Activated CD4-positive, alpha-beta T cell treated with anti-CD3 and anti-CD28 coated beads, Interleukin-2, amount 50 U/mL, for 4 hours (primary cell): ENCODE measurements at regions not wholly inside any gene's neighbourhood (a gene's known extent, or its start where the extent isn't known, plus 50 kb on each side); places are given as distances from the start of the nearest gene placed in this dataset.

ENCODE experiments used
- DNase-seq, 2 experiments: peaks; one replicate each; pipeline ENCODE4 v3.0.0-alpha.2; 2020

DNA sequence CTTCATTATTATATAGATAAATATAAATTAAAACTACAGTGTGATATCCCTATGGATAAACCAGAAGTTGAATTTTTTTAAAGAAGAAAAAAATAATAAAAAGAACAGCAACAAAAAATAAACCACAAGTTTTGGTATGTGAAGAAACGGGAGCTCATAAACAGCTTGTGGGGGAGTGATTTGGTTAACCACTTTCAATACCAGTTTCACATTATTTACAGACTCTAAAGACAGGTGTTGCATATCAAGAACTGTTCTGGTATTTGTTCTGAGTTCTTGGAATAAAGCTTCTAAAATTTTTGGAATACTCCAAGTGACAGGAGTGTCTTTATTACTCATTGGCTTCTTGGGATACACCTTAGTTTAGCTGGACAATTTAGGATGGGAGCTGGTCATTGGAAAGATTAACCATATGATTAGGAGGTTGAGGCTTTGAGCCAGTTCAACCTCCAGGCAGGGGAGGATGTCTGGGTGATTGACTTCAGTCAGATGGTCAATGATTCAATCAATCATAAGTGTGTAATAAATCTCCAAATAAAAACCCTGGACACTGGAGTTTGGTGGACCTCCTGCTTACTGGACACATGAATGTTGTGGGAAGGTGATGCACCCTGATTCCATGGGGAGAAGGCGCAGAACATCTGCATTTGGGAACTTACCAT is 2223.1 kb upstream of the C9orf72 start:
- DNase-seq: no peak

DNA sequence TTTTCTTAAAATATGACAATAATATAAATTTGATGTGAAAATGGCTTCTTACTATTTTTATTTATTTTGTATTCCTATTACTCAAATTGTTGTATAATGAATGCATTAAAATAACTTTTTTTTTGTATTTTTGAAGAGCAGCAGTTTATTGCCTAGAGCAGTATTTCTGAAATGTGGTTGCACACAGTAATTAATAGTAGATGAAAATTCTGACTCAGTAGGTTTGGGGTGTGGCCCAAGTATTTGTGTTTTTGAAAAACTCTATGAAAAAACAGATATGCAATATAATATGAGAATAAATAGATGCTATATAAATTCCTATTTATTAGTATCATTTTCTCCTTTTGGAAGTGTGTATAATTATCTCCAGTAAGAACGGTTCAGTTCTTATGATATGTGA is 2225.3 kb upstream of the C9orf72 start:
- DNase-seq: no peak

DNA sequence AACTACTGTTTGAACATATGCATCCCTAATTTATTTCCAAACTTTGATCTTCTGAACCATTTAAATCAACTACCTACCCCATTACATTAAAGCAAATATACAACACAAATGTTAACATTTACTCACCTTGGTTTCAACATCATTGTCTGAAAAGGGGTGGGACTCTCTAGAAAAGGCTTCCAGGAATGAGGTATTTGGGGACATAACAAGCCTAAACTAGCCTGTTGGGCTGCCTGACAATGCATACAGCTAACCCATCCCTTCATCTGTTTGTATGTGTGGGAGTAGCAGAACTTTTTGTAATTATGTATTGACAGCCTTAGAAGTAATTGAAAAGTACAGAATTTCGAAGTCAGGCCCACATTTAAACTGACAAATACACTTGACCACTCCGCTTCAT is 2225.9 kb upstream of the C9orf72 start:
- DNase-seq: no peak

DNA sequence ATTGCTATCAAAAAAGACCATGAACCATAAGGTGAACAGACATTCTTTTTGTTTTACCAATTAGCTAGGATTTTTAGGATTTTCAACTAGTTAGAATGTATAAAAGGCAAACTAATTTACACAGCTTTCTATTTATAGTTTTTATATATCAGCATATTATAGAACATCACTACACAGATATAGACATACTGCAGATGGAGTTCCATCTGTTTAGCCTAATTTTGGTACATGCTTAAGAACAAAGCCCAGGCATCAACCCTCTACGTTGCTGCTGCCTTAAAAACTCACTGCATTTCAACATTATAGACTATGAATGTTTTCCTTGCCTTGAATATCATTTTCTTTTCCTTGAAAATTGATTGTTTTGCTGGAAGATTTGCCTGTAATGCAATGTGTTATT is 2227.5 kb upstream of the C9orf72 start:
- DNase-seq: no peak

DNA sequence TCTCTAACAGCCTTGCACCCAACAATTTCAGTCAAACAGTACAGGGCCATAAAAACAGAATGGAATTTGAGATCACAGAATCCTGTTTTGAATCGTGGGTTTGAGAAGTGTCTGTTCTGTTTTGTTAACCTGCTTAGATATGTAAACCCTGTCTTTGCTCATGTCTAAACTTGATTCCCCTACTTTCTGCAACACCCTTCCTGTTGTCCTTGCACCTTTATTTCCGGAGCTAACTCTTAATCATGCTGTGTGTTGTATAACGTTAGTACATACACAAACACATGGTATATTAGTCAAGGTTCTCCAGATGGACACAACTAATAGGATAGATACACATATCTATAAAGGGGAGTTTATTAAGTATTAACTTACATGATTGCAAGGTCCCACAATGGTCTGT is 2229.2 kb upstream of the C9orf72 start:
- DNase-seq: no peak

DNA sequence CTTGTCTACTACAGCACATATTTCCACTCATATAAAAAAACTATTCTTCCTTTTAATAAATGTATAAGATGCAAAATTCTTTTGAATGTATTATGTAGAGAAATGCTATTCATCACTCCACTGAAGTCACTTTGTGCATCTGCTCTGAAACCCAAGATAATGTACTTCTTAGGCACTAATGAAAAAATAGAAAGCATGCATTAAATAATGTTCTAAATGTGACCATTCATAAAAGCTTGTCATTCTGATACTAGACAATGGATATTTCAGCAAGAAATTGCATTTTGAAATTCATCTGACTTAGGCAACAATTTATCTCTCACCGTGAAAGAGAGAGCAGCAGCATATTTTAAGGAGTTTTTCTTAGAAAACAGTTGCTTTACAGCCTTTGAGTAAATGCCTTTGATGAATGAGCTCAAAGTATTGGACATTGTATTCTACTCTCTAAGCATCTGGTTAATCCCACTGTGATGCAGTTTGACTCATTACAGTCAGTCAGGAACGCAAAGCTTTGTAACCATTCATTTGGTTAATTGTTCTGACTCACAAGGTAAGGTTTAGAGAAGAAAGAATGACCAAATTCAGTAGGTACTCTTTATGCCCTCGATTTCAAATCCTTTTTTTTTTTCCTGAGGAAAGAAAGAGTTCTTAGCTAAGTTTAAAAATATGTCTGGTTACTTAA is 2233.8 kb upstream of the C9orf72 start:
- no peak for DNase-seq

DNA sequence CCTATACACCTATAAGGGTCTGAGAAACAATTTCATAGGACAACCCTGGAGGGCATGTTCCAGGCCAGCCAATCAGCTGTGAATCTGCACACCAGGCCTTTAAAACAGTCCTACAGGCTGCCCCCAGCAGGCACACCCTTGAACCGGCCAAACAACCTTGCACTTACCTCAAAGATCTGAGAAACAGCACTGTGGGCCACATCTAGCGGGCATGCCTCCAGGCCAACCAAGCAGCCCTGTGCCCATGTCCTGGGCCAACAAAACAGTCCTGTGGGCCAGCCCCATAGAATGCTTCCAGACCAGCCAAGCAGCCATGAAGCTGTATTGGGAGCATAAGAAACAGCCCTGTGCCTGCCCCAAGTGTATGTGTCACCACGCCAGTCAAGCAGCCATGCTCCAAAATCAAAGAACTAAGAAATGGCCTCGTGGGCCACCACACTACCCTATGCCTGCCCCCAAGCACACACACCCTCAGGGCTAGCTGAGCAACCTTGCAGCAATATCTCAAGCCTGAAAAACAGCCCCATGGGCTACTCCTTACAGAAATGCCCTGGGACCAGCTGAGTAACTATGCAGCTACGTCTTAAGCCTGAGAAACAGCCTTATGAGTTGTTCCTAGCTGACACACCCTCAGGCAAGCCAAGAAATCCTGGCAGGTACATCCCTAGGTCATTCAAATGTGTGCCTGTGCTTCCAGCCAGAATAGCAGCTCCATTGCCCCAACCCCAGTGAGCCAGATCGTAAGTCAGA is 2243.8 kb upstream of the C9orf72 start:
- DNase-seq: no peak

DNA sequence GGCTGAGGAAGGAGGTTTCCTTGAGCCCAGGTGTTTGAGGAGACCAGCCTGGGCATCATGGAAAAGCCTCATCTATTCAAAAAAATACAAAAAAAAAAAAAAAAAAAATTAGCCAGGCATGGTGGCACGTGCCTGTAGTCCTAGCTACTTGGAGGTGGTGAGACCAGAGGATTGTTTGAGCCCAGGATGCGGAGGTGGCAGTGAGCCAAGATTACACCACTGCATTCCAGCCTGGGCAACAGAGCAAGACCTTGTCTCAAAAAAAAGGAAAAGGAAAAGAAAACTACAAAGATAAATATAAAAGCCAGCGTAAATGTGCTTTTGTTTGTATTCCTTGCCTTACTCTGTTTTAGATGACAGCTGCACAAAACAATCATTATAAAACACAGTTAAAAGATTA is 2249.2 kb upstream of the C9orf72 start:
- DNase-seq: no peak

DNA sequence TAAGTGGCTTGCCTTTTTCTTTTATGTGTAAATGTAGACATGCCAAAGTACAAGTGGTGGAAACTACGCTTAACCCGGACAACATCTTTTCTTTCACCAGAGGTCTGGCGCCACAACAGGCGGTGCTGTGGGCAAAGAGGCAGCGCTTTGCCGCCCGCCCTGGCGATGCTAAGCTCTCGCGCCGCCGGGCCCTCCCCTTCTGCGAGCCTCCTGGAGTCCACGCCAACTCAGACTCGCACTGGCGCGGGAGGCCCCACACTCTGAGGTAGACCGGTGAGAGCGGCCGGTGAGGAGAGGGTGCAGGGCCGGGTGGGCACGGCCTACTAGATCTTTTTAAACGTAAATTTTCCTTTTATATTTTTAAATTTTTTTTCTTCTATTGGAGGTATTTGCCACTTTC is 2253.1 kb upstream of the C9orf72 start:
- no peak for DNase-seq

DNA sequence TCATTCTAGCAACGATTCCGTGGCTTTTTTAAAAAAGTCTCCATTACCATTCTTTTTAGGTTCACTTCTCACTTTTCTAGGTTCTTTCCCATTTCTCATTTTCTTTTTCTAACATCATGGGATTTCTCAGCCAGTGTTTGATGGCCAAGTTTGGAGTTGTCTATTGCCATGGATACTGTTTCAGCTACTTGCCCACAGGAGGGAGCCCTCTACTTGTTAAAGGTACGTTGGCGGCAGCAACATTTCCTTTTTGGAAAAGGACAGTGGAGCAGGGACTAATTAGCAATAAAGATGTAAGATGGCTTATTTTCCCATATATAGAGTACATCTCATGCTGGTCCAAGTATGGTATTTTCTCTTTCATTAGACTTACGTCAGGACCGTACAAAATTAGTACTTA is 2257.5 kb upstream of the C9orf72 start:
- DNase-seq: no peak

DNA sequence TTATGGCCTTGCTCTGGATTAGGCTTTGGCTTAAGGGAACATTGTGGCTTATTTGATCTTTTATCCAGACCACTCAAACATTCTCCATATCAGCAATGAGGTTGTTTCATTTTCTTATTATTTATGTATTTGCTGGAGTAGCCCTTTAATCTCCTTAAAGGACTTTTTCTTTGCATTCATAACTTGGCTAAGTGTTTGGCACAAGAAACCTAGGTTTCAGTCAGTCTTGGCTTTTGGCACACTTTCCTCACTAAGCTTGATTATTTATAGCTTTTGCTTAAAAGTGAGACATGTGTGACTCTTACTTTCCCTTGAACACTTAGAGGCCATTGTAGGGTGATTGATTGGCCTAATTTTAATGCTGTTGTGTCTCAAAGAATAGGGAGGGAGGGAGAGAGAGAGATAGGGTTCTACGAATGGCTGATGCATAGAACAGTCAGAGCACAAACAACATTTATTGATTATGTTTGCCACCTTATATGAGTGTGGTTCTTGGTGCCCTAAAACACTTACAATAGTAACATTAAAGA is 2265.3 kb upstream of the C9orf72 start:
- DNase-seq: no peak

DNA sequence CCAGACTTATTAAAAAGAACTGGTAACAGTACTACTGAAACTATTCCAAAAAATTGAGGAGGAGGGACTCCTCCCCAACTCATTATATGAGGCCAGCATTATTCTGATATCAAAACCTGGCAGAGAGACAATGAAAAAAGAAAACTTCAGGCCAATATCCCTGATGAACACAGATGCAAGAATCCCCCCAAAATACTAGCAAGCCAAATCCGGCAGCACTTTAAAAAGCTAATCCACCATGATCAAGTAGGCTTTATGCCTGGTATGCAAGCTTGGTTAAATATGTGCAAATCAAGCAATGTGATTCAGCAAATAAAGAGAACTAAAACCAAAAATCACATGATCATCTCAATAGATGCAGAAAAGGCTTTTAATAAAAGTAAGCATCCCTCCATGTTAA is 2271.0 kb upstream of the C9orf72 start:
- no peak for DNase-seq

DNA sequence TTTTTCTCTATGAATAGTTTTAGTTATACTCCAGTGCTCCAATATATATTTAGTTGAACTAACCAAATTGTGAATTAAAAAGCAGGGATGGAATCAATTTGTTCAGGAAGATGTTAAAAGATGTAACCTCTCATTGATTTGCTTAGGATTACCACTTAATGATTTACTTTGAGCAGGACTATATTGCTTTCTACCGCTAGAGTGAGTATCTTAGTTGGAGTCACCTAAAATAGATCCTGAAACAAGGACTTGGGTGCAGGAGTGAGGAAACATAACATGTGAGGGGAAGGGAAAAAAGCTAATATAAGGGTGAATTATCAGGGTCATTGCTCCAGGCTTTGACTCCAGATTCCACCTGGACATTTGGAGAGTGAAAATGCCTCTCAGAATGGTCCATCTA is 2277.4 kb upstream of the C9orf72 start:
- no peak for DNase-seq

DNA sequence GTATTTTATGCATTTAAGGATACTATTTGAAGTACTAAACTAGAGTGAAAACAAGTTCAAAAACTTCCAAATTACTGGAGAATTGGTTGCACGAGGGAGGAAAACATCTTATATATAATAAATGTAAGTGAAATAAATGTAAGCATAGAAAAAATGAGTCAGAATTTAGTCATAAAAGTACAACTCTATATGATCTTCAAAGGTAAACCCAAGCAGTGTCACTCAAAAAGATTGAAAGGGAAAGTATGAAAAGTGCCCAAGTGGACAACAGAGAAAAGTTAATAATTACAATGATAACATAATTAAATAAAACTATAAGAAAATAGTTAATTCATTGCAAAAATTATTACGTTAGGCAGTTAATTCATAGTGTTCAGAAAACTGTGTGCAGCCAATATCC is 2288.5 kb upstream of the C9orf72 start:
- no peak for DNase-seq

DNA sequence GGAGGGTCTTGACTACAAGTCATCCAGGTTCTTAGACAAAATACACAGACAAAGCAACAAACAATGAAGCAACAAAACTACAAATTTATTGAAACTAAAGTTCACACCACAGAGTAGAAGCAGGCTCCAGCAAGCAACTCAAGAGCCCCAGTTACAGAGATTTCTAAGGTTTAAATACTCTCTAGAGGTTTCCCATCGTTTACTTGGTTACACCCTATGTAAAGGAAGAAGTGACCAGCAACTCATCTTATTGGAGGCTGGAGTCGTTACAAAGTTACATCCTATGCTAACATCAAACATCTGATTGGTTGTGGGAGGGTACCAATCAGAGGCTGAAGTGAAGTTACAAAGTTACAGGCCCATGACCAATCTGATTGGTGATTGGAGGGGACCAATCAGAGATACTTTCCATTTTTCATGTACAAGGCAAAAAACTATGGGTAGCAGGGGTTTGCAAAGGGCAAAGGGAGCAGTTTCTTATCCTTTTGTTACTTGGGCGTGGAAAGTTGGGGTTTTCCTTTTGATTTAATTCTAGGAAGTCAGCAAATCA is 2292.6 kb upstream of the C9orf72 start:
- DNase-seq: no peak

DNA sequence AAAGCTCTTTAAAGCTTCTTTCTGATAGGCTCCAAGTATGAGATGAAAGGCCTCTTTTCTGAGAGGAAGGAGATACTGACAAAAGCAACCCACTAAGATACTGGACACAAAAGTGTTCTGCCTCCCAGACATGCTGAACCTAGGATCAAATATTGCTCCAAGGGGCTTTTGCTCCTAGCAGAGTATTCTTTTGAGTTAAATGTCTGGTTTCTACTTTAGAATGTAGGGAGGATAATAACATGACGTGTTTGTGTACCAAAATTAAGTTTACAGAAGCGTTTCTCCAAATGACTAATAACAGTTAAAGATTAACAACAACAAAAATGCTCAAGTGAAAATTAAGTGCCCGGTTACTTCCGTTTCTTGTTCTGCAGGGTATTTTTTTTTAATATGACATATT is 2293.3 kb upstream of the C9orf72 start:
- no peak for DNase-seq

DNA sequence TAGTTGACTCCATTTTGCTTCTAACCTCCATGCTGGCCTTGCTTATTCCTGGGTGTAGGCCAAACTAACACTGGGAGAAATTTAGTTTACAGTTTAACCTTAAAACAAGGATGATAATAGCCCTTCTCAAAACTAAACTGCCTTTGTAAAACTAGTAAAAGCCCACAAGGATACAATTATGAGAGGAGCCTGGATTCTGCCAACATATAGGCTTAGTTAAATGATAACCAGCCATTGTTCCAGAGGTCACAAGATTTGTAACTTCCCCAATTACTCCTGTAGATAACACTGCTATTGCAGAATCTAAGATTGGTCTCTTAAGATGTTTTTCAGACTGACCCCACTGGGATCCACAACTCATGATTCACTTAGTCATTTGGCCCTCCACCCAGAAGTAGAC is 2300.3 kb upstream of the C9orf72 start:
- no peak for DNase-seq

DNA sequence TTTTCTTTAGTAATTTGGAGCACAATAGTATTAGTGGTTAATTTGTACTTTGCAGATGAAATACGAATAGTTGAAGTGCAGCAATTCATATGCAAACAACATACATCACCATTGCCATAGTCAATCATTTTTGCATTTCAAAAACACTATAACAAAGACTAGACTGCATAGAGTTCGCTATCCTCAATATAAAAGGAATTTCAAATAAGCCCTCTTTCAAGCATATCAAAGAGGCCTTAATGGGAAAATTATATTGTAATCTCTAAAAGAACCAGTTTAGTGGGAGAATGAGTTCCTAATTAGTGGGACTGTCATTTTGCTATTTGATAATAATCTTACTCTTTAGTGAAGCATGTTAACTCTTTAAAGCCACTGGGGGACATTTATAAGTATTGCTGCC is 2302.3 kb upstream of the C9orf72 start:
- no peak for DNase-seq

DNA sequence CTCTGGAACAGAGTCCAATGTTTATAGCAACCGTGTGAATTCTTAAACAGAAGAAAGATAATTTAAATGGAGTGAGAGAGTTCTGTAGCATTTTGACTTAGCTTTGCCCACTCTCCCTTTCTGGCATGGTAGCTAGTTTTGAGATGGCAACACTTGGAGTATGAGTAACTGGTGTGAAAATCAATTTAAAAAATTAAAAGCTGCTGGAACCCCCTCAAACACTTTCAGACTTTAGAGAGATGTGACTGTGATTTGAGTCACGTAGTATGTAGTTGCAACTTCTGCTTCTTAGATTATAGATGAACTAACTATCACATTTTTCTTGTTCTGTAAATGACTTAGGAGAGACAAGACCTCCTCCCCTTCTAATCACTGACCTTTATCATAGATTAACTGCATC is 2309.5 kb upstream of the C9orf72 start:
- DNase-seq: no peak

DNA sequence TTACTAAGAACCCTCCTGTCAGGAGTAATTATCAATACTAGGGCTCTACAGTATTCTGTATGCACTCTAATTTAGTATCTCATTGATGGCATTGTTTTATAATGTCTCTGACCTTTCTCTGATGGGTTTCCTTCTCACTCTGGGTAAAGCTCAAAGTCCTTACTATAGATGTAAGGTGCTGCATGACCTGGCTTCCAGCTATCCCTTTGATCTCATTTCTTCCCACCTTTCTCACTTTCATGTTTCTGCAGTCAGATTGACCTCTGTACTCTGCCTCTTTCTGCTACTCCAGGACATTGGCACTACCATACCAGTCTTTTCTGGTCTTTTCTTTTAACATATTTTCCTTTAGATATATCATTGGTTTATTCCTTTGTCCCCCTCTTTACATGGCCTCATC is 2332.8 kb upstream of the C9orf72 start:
- DNase-seq: no peak

DNA sequence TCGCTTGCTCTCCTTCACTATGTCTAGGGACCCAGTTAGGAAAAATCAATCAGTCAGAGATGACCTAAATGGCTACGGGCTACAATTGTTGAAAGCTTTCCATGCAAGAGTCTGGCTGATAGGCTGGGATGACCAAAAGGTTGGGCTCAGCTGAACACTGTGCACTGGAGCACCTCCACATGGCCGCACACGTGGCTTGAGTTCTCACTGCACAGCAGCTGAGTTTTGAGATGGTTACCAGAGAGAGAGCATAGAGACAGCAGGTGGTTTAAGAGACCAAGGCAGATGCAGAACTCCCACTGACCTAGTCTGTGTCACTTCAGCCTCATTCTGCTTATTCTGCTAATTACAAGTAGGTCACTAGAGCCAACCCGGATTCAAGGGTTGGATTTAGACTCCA is 2354.8 kb upstream of the C9orf72 start:
- DNase-seq: no peak

DNA sequence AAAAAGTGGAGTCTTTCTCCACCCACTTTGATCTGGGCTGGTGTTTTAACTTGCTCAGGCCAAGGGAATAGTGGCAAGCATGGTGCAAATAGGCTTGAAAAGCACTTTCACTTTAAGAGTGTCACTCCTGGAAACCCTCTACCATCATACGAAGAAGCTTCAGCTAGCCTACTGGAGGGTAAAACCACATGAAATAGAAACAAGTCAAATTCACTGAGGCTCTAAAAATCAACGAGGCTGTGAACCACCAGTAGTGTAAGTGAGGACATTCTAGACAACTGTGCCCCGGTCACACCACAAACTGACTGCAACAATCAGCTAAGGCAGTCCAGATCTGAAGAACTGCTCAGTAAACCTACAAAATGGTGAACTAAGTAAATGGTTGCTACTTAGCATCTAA is 2366.3 kb upstream of the C9orf72 start:
- no peak for DNase-seq

DNA sequence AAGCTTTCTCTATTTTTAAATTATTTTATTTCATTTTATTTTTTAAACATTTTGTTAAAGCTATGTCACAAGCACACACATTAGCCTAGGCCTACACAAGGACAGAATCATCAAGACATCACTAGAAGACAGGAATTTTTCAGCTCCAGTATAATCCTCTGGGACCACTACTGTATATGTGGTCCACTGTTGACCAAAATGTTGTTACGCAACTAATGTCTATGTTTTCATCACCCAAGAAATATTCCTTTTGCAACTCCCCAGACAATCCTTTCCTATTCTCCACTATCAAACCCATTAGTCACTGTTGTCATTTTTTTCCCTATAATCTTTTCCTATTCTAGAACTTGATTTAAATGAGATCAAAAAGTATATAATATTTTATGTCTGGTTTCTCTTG is 2371.7 kb upstream of the C9orf72 start:
- DNase-seq: no peak

DNA sequence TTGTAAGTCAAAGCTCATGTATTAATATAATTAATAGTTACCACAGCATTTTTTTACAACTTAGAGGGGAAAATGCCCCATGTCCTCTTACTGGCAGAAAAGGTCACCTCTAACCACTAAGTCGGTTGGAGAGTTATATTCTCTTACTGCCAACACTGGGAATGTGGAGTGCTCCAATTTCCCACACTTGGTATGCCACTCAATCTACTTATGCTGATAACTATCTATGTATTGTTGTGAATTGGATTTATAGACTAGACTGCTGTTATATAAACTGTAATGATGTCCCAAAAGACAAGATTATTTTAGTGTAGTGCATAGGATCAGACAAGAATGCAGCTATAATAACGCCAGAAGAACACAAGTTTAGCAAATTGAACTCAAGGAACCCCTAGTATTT is 2385.2 kb upstream of the C9orf72 start:
- DNase-seq: no peak
